Activated CD4-positive, alpha-beta T cell treated with anti-CD3 and anti-CD28 coated beads, Interleukin-10, Interleukin-2, amounts not matched to agents 100 ng/mL and 50 ng/mL, durations not matched to agents 16 hours and 8 hours (primary cell): ENCODE measurements at regions not wholly inside any gene's neighbourhood (a gene's known extent, or its start where the extent isn't known, plus 50 kb on each side); places are given as distances from the start of the nearest gene placed in this dataset.
"Not testable (repeated sequence)": the region's sequence is repeated elsewhere in the genome, so short reads cannot be mapped to it uniquely, and the experiment has no call there.

ENCODE experiments used
- DNase-seq: peaks from one replicate; pipeline ENCODE4 v3.0.0-alpha.2; 2020

DNA sequence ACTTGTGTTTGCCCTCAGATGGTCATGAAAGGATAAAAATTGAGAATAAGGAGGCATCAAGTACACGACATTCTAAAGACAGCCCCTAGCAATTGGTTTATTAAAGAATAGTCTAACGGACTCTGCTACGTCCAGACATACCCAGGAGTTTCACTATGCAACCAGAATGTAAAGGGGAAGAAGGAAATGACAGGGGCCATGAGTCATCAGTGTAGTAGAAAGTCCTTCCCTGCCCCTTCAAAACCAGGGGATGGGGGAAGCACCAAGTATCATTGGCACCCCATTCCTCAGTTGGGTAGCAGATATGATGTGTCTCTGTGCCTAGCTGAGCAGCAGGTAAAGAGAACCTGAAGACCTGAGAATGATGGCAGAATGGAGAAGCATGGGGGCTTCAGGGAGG lies 367.4 kb downstream of the IL20RB start:
- no peak for DNase-seq

DNA sequence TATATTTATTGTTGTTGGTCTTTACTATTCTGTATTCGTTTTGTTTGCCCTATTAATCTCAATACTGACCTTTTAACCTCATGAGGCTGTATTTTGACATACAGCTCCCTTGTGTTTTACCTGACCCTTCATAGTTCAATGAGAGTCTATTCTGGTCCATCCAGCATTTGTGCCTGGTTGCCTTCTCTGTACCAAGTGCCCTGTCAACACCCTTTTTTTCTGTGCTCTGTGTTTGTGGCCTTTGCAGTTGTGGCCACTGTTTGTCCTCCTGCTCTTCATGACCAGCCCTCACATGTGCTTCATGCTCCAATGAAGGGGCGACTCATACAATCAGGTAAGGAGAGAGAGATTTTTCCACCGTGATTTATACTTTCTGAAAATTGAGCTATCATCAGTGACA lies 368.2 kb downstream of the IL20RB start:
- no peak for DNase-seq

GRCh38 chr3:137329594-137329993 lies 371.8 kb downstream of the IL20RB start:
- no peak for DNase-seq

- DNase-seq = no peak
Measured at GRCh38 chr3:137330246-137330645, 372.5 kb downstream of the IL20RB start.

DNA sequence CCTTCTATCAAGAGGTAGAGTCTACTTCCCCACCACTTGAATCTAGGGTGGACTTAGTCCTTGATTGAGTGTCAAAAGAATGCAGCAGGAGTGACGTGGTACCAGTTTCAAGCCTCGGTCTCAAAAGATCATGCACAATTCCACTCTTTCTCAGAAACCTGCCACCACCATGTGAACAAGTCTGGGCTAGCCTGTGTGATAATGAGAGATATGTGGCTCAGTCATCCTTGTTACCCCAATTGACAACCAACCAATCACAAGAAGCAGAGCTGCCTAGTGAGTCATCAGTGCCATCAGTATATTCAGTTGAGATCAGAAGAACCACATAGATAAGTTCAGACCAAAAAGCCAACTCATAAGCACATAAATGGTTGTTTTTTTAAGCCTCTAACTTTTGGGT lies 374.5 kb downstream of the IL20RB start:
- DNase-seq = no peak

- no peak for DNase-seq
Measured at GRCh38 chr3:137335478-137335877, 377.7 kb downstream of the IL20RB start.

DNA sequence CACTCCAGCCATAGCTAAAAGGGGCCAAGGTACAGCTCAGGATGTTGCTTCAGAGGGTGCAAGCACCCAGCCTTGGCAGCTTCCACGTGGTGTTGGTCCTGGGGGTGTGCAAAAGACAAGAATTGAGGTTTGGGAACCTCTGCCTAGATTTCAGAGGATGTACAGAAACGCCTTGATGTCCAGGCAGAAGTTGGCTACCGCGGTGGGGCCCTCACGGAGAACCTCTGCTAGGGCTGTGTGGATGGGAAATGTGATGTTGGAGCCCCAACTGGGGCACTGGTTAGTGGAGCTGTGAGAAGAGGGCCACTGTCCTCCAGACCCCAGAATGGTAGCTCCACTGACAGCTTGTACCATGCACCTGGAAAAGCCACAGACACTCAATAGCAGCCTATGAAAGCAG lies 380.6 kb downstream of the IL20RB start:
- DNase-seq = not testable (repeated sequence)

DNA sequence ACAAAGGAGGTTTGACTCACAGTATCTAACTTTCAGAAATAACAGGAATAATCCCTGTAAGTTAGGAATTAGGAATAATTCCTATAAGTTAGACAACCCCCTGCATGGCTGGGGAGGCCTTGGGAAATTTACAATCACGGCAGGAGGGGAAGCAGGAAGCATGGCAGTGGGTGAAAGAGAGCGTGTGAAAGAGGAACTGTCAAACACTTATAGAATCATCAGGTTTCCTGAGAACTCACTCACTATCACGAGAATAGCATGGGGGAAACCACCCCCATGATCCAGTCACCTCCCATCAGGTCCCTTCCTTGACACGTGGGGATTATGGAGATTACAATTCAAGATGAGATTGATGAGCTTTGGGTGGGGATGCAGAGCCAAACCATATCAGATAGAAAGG lies 385.5 kb downstream of the IL20RB start:
- no peak for DNase-seq

DNA sequence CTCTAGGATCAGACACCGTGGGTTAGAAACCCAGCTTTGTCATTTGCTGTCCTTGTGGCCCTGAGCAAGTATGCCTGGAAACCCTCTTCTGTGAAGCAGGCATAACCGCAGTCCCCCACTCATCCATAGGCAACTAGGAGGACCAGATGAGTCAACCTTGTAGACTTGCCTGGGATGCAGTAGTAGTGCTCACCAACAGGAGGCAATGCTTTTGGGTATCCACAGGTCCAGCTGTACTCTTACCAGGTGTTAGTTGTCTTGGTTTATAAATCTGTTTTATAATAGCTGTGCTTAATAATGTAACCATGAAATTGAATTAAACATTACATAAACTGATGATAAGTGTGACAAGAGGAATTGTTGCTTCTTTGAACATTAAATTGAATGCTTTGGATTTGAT lies 389.3 kb downstream of the IL20RB start:
- DNase-seq = no peak

- DNase-seq = no peak
Measured at GRCh38 chr3:137347817-137348368, 390.1 kb downstream of the IL20RB start.

DNA sequence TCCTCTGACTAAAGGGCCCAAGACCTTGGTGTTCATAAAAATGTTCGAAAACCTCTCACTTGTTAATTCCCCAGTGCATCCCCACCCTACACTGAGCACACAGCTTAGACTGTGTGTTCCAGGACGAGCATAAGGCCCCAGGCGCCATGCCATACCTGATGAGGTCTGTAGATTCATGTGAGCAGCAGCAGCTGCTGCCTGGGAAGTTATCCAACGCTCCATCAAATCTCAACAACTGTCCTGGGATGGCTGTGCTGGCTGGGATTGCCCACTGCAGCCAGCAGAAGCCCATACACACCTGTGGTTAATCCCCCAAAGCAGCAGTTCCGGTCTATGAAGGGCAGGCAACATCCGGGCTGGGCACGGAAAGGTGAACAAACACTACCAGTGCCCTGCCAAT lies 391.2 kb downstream of the IL20RB start:
- no peak for DNase-seq

DNA sequence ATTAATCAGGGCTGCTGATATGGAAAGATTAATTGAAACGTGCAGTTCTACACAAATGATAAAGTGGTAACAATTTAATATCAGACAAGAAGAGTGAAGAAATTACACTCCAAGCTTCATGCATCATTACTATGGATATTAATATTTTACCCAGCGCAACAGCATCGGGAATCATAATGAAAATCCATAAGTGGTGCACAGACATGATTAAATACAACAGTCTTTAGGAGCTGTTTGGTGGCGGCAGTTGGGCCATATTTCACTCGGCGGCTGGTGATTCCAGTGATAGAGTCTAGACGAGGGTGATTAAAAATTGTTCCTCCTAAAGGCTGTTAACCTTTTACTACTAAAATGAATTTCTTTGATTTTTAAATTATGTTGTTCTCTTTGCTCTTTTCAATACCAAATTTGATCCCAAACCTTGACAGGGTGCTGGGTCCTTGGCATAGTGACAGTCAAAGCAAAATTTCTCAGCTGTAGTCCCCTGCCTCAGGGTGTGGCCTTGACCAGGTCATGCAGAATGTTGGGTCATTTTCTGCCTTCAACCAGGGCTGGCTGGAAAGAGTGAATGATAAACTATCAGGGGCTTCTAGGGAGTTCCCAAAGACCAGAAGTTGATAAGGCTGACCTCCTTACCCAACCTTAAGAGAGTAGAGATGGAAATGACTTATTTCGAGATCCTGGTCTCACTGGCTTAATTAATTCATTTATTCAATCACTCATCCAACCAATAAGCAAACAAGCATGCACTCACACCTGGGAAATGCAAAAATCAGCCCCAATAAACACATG lies 392.0 kb downstream of the IL20RB start:
- DNase-seq = no peak

DNA sequence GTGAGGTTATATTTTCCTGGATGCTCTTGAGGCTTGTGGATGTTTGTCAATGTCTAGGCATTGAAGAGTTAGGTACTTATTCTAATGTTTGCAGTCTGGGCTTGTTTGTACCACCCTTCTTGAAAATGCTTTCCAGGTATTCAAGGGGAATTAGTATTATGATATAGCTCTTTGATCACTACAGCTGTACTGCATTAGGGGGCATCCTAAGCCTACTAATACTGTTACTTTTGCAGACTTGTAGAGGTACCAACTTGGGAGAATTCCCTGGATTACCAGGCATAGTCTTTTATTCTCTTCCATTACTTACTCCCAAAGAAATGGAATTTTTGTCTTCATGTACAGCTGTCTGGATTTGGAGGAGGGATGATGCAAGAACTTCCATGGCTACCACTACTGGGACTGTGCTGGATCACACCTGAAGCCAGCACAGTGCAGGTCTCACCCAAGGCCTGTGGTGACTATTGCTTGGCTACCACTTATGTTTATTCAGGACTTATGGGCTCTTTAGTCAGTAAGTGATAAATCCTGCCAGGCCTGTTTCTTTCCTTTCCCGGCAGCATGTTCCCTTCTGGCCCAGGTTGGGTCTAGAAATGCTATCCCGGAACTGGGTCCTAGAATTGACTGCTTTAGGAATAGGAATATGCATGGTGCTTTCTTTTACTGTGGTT lies 402.9 kb downstream of the IL20RB start:
- DNase-seq = no peak

DNA sequence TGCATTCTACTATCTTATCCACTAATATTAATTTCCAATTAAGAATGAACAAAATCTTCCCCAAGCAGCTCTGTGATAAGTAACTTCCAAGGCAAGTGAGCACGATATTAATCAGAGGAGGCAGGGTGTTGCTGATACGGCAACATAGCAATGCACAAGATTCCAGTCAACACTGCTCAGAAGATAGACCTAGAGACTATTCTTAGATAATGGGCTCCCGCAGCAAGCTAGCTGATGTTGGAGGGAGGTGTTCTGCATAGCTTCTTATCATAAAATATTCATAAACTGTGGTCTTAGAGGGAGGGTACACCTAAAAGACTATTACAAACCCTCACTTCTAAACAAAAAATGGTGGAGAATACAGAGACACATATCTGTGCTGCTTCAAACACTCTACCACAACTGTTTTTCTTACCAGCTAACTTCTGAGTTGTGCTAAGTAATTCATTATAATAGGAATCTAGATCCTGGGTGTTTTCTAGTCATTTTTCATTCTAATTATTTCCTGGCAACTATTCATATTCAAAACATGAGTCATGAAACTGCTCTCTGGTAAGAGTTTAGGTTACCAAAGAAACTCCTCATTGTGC lies 382.0 kb upstream of the SOX14 start:
- DNase-seq = no peak

- DNase-seq = no peak
Measured at GRCh38 chr3:137385922-137386321, 378.2 kb upstream of the SOX14 start.

GRCh38 chr3:137409584-137409983 lies 354.5 kb upstream of the SOX14 start:
- no peak for DNase-seq

- DNase-seq = no peak
Measured at GRCh38 chr3:137410028-137410427, 354.1 kb upstream of the SOX14 start.

DNA sequence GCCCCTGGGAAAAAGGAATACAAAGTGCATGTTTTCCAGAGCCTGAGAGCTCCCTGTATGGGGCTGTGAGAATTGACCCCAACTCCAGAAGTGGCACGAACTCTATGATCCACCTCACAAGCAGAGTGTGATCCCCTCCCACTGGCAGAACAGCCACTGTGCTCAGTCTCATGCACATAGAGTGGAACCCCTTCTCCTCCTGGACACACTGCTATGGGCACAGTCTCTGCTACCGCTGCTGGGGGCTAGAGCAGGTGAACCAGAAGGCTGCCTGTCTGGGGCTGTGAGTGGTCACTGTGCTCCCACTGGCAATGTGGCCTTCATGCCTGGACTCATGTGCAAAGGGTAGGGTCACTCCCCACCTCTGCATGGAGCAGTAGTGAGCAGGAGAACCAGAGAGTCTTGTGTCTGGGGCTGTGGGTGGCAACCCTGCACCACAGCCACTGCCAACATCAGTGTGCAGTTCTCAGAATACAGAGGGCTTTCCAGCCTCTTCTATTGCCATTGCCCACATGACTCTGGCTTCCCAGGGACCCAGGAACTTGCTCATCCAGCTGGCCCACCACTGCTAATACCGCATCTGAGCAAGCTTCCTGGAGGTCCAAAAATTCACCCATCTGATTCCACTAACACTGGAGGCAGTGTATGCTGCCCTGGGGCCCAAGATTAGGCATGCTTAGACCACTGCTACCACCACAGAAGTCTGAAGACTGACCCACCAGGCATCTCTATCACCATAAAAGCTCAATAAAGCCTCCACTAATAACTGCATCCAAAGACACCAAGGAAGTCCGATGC lies 343.7 kb upstream of the SOX14 start:
- DNase-seq = no peak

DNA sequence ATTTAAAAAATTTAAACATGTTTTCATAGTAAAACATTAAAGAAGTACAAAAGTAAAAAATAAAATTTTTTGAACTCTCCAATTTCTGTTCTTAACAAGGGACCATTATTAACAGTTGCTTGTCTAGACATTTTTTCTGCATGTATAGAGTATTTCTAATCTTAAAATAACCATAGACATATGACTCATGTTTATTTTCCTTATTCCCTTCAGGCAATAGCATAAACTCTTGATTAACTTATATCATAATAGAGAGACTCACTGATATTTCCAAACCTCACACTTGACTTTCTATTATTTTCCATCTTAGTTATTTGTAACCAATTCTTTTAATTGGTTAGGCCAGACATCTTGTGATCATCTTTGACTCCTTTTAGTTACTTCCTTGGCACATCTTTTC lies 325.6 kb upstream of the SOX14 start:
- no peak for DNase-seq

DNA sequence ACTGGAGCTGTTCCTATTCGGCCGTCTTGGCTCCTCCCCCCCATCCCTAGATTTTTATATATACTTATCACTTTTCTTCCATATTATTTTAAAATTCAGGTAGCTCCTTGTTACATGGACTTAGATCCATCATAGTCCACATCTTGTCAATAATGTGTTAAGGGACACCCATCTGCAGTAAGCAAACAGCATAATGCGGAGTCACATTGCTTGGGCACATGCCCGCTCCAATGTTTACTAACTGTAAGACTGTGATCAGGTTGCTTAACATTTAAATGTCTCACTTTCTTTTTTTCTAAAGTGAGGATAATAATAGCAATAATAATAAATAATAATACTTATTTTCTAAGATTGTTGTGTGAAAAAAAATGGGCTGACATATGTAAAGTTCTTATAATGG lies 303.2 kb upstream of the SOX14 start:
- no peak for DNase-seq

- no peak for DNase-seq
Measured at GRCh38 chr3:137463131-137463530, 301.0 kb upstream of the SOX14 start.

DNA sequence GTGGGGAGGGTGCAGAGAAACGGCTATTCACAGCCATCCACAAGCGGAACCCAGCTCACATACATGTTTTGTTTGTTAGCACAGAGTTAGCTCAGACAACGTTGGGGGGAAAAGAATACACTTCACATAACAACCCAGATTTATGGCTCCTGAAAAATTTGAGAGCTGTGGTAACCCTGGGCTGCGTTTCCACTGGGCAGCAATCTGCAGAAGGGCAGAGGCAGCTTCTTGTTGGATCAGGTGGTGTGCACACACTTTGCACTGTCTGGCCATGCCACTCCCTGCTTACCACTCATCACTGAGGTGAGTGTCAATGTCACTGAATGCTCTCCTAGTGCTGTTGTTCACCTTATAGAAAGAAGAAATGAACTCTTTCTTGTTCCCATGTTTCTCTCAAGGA lies 299.8 kb upstream of the SOX14 start:
- DNase-seq = no peak

DNA sequence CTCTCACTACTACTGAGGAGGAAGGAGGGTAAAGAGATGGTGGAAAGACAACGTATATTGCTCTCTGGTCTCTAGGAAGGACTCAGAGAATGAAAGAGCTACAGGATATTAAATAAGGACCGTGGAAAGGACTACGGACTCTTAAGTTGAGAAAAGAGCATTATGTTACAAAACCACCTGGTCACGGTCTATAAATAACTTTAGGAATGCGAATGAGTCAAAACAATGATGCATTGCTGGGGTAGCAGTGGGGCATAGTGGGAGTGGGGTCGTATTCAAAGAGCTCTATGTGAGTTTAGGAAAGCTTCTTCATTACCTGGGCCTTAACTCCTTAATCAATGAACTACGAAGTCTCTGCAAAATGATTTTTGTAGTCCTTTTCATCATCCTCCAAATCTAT lies 295.7 kb upstream of the SOX14 start:
- no peak for DNase-seq
